ENCODE measurements at regions not wholly inside any gene's neighbourhood (a gene's known extent, or its start where the extent isn't known, plus 50 kb on each side); places are given as distances from the start of the nearest gene placed in this dataset.

DNA sequence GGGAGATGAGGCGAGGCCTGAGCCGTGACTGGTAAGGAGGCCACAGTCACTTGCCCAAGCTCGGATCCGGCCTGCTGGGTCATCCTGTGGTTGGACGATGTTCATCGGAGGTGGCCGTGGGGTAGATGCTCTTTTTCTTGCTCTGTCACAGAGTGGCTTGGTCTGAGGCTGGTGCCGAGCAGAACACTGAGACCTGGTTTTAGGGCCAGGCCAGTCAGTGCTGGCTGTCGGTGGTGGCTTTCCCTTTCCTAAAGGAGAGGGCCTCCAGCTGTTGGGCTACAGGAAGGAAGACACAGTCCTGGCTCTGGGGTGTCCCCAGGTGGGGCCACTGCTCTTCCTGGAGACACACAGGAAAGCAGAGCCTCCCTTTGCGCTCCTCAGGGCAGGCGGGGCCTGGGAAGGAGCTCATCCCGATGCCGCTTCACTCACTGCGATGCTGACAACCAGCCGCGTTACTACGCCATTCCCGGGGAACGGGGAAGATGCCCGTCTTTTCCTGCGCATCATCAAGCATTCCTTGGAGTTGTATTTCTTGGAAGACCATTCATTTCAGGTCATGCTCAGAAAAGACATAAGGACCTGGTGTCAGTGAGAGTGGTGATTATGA, 254.8 kb upstream of the IRX4 start:
- TF ChIP-seq, protein P1, sequence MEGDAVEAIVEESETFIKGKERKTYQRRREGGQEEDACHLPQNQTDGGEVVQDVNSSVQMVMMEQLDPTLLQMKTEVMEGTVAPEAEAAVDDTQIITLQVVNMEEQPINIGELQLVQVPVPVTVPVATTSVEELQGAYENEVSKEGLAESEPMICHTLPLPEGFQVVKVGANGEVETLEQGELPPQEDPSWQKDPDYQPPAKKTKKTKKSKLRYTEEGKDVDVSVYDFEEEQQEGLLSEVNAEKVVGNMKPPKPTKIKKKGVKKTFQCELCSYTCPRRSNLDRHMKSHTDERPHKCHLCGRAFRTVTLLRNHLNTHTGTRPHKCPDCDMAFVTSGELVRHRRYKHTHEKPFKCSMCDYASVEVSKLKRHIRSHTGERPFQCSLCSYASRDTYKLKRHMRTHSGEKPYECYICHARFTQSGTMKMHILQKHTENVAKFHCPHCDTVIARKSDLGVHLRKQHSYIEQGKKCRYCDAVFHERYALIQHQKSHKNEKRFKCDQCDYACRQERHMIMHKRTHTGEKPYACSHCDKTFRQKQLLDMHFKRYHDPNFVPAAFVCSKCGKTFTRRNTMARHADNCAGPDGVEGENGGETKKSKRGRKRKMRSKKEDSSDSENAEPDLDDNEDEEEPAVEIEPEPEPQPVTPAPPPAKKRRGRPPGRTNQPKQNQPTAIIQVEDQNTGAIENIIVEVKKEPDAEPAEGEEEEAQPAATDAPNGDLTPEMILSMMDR (IDR thresholded peaks at IDR 0.05; ENCODE audit: insufficient read depth, low read length, poor library complexity, severe bottlenecking) = no peak
- TF ChIP-seq EZH2phosphoT487 (conservative IDR thresholded peaks at IDR 0.05; ENCODE audit: low read length) = no peak
